Tibial nerve (tissue), 4 donors: ENCODE measurements at regions not wholly inside any gene's neighbourhood (a gene's known extent, or its start where the extent isn't known, plus 50 kb on each side); places are given as distances from the start of the nearest gene placed in this dataset.

Source experiments
- EP300 ChIP-seq, 2 donors: sonication (generic); formaldehyde crosslinking; IDR thresholded peaks; one replicate each; pipeline ENCODE4 v1.6.1; 2017; ENCODE audit warnings: antibody characterized with exemption in 2 of 2, mild to moderate bottlenecking in 1 of 2
- POLR2A ChIP-seq, 2 donors: fragments of 450-650 bp; IDR thresholded peaks; one replicate each; pipeline ENCODE4 v1.6.1; 2017; ENCODE audit warnings: antibody characterized with exemption in 2 of 2, mild to moderate bottlenecking in 2 of 2, moderate library complexity in 2 of 2
- TF ChIP-seq, protein P1 (sequence below), 5 experiments: fragments of 200-600 bp in 3 of 5; fragments of 450-650 bp in 2 of 5; sonication (generic) in 3 of 5; IDR thresholded peaks; one replicate each; pipeline ENCODE4 v1.5.1; 2016 to 2019; ENCODE audit warnings: antibody characterized with exemption in 5 of 5, mild to moderate bottlenecking in 3 of 5, moderate library complexity in 2 of 5

- TF ChIP-seq, protein P1, sequence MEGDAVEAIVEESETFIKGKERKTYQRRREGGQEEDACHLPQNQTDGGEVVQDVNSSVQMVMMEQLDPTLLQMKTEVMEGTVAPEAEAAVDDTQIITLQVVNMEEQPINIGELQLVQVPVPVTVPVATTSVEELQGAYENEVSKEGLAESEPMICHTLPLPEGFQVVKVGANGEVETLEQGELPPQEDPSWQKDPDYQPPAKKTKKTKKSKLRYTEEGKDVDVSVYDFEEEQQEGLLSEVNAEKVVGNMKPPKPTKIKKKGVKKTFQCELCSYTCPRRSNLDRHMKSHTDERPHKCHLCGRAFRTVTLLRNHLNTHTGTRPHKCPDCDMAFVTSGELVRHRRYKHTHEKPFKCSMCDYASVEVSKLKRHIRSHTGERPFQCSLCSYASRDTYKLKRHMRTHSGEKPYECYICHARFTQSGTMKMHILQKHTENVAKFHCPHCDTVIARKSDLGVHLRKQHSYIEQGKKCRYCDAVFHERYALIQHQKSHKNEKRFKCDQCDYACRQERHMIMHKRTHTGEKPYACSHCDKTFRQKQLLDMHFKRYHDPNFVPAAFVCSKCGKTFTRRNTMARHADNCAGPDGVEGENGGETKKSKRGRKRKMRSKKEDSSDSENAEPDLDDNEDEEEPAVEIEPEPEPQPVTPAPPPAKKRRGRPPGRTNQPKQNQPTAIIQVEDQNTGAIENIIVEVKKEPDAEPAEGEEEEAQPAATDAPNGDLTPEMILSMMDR (IDR thresholded peaks at IDR 0.05): no peak
- no peak for TF ChIP-seq EP300 (IDR thresholded peaks at IDR 0.05)
- TF ChIP-seq POLR2A (IDR thresholded peaks at IDR 0.05): no peak
These were observed 220.4 kb upstream of the CWC22 start for GRCh38 chr2:180227461-180227860.
